ENCODE measurements at regions not wholly inside any gene's neighbourhood (a gene's known extent, or its start where the extent isn't known, plus 50 kb on each side); places are given as distances from the start of the nearest gene placed in this dataset.

DNA sequence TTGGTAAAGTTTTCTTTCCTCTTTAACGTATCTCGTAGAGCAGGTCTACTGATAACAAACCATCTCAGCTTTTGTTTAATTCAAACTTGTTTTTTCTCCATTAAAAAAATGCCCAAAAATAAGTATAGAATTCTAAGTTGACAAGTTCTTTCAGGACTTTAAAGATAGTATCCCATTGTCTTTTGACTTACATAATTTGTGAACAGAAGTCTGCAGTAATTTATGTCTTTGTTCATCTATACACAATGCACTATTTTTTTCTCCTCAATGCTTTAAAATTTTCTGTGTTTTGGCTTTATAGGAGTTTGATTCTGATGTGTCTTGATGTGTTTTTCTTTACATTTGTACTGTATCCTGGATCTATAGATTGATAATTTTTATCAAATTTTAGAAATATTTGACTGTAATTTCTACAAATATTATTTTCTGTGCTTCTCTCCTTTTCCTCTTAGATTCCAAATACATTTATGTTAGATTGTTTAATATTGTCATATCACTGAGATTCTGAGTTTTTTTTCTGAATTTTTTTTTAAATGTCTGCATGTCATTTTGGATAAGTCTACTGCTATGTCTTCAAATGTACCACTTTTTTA, 143.3 kb downstream of the FTCDNL1 start:
- H3K36me3 ChIP-seq (ENCODE audit: control insufficient read depth in 2 of 2, insufficient read depth in 1 of 2, low read length in 2 of 2) = no peaks in the 10 kb centered on the region
- POLR2A ChIA-PET = no interaction called here
- no peak overlapping the region for H3K4me3 ChIP-seq (ENCODE audit: low read depth, low read length)
- no peak overlapping the region for H3K27ac ChIP-seq (ENCODE audit: extremely low read depth, low read depth, low read length)
- H3K4me1 ChIP-seq (ENCODE audit: control insufficient read depth, insufficient read depth, low read length) = no peaks in the 10 kb centered on the region
- peaks cover 4% of the 10 kb centered on the region for H3K9me3 ChIP-seq (ENCODE audit: control insufficient read depth, insufficient read depth, low read depth, low read length)
- TF ChIP-seq TRIM28 (IDR thresholded peaks at IDR 0.05; ENCODE audit: borderline replicate concordance, low read length) (peak; percentile 96), ZNF785 (tag by site-specific recombination; IDR thresholded peaks at IDR 0.05) (no peak), KLF1 (tag by site-specific recombination; IDR thresholded peaks at IDR 0.05) (no peak), SETDB1 (IDR thresholded peaks at IDR 0.05; ENCODE audit: insufficient read length, low read length) (peak; percentile 94)
- TF ChIP-seq, protein P1, sequence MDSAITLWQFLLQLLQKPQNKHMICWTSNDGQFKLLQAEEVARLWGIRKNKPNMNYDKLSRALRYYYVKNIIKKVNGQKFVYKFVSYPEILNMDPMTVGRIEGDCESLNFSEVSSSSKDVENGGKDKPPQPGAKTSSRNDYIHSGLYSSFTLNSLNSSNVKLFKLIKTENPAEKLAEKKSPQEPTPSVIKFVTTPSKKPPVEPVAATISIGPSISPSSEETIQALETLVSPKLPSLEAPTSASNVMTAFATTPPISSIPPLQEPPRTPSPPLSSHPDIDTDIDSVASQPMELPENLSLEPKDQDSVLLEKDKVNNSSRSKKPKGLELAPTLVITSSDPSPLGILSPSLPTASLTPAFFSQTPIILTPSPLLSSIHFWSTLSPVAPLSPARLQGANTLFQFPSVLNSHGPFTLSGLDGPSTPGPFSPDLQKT (IDR thresholded peaks at IDR 0.05; ENCODE audit: borderline replicate concordance, low read depth, low read length) = no peak
- CTCF ChIA-PET = interaction anchor here (0.7 to 3.0 kb wide), 3 partner anchors 31 to 595 kb away, joined by 4 to 16 read pairs (median 4); no protein-coding TSS in a partner anchor

- Histone ChIP-seq H3K4me1 (ENCODE audit: control insufficient read depth, insufficient read depth, low read length) (no peaks in the 10 kb centered on the region), H3K27ac (ENCODE audit: extremely low read depth, low read depth, low read length) (no peak overlapping the region), H3K36me3 (ENCODE audit: control insufficient read depth in 2 of 2, insufficient read depth in 1 of 2, low read length in 2 of 2) (no peaks in the 10 kb centered on the region), H3K9me3 (ENCODE audit: control insufficient read depth, insufficient read depth, low read depth, low read length) (peaks cover 4% of the 10 kb centered on the region), H3K4me3 (ENCODE audit: low read depth, low read length) (no peak overlapping the region)
- POLR2A ChIA-PET = no interaction called here
- TF ChIP-seq ZNF426 (tag by site-specific recombination; IDR thresholded peaks at IDR 0.05) (no peak), ZNF792 (tag by site-specific recombination; IDR thresholded peaks at IDR 0.05) (no peak), ZNF548 (tag by site-specific recombination; IDR thresholded peaks at IDR 0.05) (no peak), KLF1 (tag by site-specific recombination; IDR thresholded peaks at IDR 0.05) (no peak), ZNF292 (tag by site-specific recombination; IDR thresholded peaks at IDR 0.05; ENCODE audit: borderline replicate concordance, low read depth) (no peak), ZNF2 (tag by site-specific recombination; IDR thresholded peaks at IDR 0.05) (no peak), GLI4 (tag by site-specific recombination; IDR thresholded peaks at IDR 0.05) (no peak), RBAK (tag by site-specific recombination; IDR thresholded peaks at IDR 0.05) (no peak), PBX3 (CRISPR knock-in tag; IDR thresholded peaks at IDR 0.05) (no peak), GLI2 (tag by site-specific recombination; IDR thresholded peaks at IDR 0.05; ENCODE audit: borderline replicate concordance, low read depth) (no peak), ZNF555 (tag by site-specific recombination; conservative IDR thresholded peaks at IDR 0.05) (no peak)
- TF ChIP-seq, protein P2, sequence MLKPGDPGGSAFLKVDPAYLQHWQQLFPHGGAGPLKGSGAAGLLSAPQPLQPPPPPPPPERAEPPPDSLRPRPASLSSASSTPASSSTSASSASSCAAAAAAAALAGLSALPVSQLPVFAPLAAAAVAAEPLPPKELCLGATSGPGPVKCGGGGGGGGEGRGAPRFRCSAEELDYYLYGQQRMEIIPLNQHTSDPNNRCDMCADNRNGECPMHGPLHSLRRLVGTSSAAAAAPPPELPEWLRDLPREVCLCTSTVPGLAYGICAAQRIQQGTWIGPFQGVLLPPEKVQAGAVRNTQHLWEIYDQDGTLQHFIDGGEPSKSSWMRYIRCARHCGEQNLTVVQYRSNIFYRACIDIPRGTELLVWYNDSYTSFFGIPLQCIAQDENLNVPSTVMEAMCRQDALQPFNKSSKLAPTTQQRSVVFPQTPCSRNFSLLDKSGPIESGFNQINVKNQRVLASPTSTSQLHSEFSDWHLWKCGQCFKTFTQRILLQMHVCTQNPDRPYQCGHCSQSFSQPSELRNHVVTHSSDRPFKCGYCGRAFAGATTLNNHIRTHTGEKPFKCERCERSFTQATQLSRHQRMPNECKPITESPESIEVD (tag by site-specific recombination; IDR thresholded peaks at IDR 0.05) = no peak
- CTCF ChIA-PET = interaction anchor here (0.8 to 3.4 kb wide), 14 partner anchors 8 to 999 kb away, joined by 3 to 68 read pairs (median 5); no protein-coding TSS in a partner anchor
These were observed 145.5 kb downstream of the FTCDNL1 start for GRCh38 chr2:199705538-199705937.

Data from HEK293 (cell line).